ENCODE measurements at regions not wholly inside any gene's neighbourhood (a gene's known extent, or its start where the extent isn't known, plus 50 kb on each side); places are given as distances from the start of the nearest gene placed in this dataset.

DNA sequence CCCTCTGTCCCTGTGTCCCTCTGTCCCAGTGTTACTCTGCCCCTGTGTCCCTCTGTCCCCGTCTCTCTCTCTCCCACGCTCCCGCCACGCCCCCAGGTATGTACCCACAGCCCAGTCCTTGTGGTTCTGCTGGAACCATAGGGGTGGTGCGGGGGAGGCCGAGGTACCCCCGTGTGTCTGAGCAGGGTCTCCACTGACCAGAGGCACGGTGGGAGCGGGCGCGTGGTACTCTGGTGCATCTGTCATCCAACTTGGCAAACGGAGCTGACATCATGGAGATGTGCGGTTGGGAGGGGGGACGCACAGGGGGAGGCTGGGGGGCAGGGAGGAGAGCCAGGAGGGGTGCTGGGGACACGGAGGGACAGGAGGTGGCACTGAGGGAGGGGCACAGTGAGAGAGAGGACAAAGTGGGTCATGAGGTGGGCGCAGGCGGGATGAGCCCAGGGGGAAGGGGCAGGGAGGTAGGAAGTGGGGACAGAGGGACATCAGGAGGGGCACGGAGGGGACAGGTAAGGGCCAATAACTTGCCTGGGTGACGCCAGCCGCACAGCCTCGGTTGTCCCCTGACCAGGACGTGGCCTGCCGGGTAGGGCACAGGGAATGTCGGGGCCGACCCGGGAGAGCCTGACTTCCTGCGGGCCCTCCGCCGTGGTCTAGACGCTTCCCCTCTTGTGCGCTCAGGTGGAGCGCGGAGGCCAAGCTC lies 163.6 kb upstream of the PDE10A start:
- Histone ChIP-seq H3K27me3 (no peaks in the 10 kb centered on the region), H3K79me2 (no peaks in the 10 kb centered on the region), H3K4me3 (no peak overlapping the region), H3K9me2 (replicated peaks; ENCODE audit: insufficient read depth) (no peaks in the 10 kb centered on the region), H3K4me2 (no peak overlapping the region), H3K4me1 (ENCODE audit: insufficient read depth) (no peaks in the 10 kb centered on the region), H3K36me3 (replicated peaks; ENCODE audit: insufficient read depth, low read depth) (no peaks in the 10 kb centered on the region), H3K27ac (no peak overlapping the region), H2AFZ (no peak overlapping the region), H3K9me3 (ENCODE audit: low read depth) (no peaks in the 10 kb centered on the region), H4K20me1 (ENCODE audit: insufficient read depth, poor library complexity, severe bottlenecking) (no peaks in the 10 kb centered on the region)
- no peak for DNase-seq (ENCODE audit: low spot score)
- TF ChIP-seq EZH2 (IDR thresholded peaks at IDR 0.05; ENCODE audit: borderline replicate concordance) (no peak), CTCF (IDR thresholded peaks at IDR 0.05; ENCODE audit: poor library complexity) (no peak), EZH2phosphoT487 (IDR thresholded peaks at IDR 0.05; ENCODE audit: low read depth, severe bottlenecking, unreplicated experiment) (no peak)
- 93% methylated on average over 26 of the region's 33 CpGs for WGBS (ENCODE audit: low lambda C conversion rate, missing lambda C conversion rate)

- no peak for TF ChIP-seq EZH2 (IDR thresholded peaks at IDR 0.05; ENCODE audit: borderline replicate concordance)
- TF ChIP-seq CTCF (IDR thresholded peaks at IDR 0.05; ENCODE audit: poor library complexity): no peak
- TF ChIP-seq EZH2phosphoT487 (IDR thresholded peaks at IDR 0.05; ENCODE audit: low read depth, severe bottlenecking, unreplicated experiment): no peak
- no peak overlapping the region for H3K27ac ChIP-seq
- no peaks in the 10 kb centered on the region for H4K20me1 ChIP-seq (ENCODE audit: insufficient read depth, poor library complexity, severe bottlenecking)
- H3K9me2 ChIP-seq (replicated peaks; ENCODE audit: insufficient read depth): no peaks in the 10 kb centered on the region
- H3K36me3 ChIP-seq (replicated peaks; ENCODE audit: insufficient read depth, low read depth): no peaks in the 10 kb centered on the region
- DNase-seq (ENCODE audit: low spot score): no peak
- no peaks in the 10 kb centered on the region for H3K4me1 ChIP-seq (ENCODE audit: insufficient read depth)
- peaks cover 4% of the 10 kb centered on the region for H3K27me3 ChIP-seq
- no peak overlapping the region for H3K4me2 ChIP-seq
- no peak overlapping the region for H3K4me3 ChIP-seq
- H2AFZ ChIP-seq: no peak overlapping the region
- H3K9me3 ChIP-seq (ENCODE audit: low read depth): no peaks in the 10 kb centered on the region
- no peaks in the 10 kb centered on the region for H3K79me2 ChIP-seq
- WGBS (ENCODE audit: low lambda C conversion rate, missing lambda C conversion rate): 73% methylated on average over 9 of the region's 9 CpGs
Measured at GRCh38 chr6:165825256-165825815, 162.3 kb upstream of the PDE10A start.

DNA sequence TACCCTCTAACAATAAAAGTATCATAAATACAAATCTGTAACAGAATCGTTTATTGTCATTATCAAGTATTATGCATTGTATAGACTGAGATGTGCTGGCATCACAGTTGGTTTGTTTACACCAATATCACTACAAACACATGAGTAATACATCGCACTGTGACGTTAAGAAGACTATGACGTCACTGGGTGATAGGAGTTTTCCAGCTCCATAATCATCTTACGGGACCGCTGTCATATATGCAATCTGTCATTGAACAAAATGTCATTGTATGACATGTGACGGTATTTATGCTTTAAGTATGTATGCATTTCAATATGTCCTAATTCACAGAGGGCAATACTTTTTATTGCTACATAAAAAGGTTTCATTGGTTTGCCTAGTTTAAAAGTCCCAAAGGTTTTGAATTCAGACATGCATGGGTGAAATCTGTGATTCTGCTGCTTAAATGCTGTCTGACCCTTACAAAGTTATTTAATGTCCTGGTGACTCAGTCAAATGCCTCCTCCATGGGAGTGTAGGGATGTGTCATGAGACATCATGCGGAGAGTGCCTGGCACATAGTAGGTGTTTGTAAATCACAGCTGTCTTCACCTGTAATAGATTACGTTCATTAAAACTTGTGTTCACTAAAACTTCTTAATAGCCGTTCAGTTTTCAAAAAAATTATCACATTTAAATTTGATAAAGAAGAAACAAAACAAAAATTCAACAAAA lies 160.7 kb upstream of the PDE10A start:
- WGBS (ENCODE audit: low lambda C conversion rate, missing lambda C conversion rate): 96% methylated on average over 10 of the region's 10 CpGs
- Histone ChIP-seq H3K9me3 (ENCODE audit: low read depth) (no peaks in the 10 kb centered on the region), H3K4me3 (no peak overlapping the region), H3K27me3 (peaks cover 19% of the 10 kb centered on the region), H3K79me2 (no peaks in the 10 kb centered on the region), H3K36me3 (replicated peaks; ENCODE audit: insufficient read depth, low read depth) (no peaks in the 10 kb centered on the region), H3K4me1 (ENCODE audit: insufficient read depth) (no peaks in the 10 kb centered on the region), H3K9me2 (replicated peaks; ENCODE audit: insufficient read depth) (no peaks in the 10 kb centered on the region), H3K27ac (no peak overlapping the region), H3K4me2 (no peak overlapping the region), H2AFZ (no peak overlapping the region), H4K20me1 (ENCODE audit: insufficient read depth, poor library complexity, severe bottlenecking) (no peaks in the 10 kb centered on the region)
- TF ChIP-seq EZH2phosphoT487 (IDR thresholded peaks at IDR 0.05; ENCODE audit: low read depth, severe bottlenecking, unreplicated experiment) (no peak), CTCF (IDR thresholded peaks at IDR 0.05; ENCODE audit: poor library complexity) (no peak), EZH2 (IDR thresholded peaks at IDR 0.05; ENCODE audit: borderline replicate concordance) (no peak)
- no peak for DNase-seq (ENCODE audit: low spot score)

Measured in hepatocyte (in vitro differentiated cells).